ENCODE measurements at regions not wholly inside any gene's neighbourhood (a gene's known extent, or its start where the extent isn't known, plus 50 kb on each side); places are given as distances from the start of the nearest gene placed in this dataset.

- H3K4me3 Mint-ChIP-seq, result no peak overlapping the region
- H3K9me3 Mint-ChIP-seq, result peaks cover 7% of the 10 kb centered on the region
- no peaks in the 10 kb centered on the region for H3K27me3 Mint-ChIP-seq (ENCODE audit: low read depth, poor library complexity)
- no peaks in the 10 kb centered on the region for H3K4me1 Mint-ChIP-seq
- H3K36me3 Mint-ChIP-seq (ENCODE audit: low read depth), result no peaks in the 10 kb centered on the region
- no peak for TF ChIP-seq CTCF (IDR thresholded peaks at IDR 0.05)
- no peak for DNase-seq
- H3K27ac Mint-ChIP-seq, result no peak overlapping the region
Measured at GRCh38 chr5:109516390-109516789, 106.6 kb upstream of the PJA2 start.

GRCh38 chr5:109511980-109512734 is 102.4 kb upstream of the PJA2 start:
- TF ChIP-seq CTCF (IDR thresholded peaks at IDR 0.05), result no peak
- no peak for DNase-seq
- no peaks in the 10 kb centered on the region for H3K9me3 Mint-ChIP-seq
- H3K27ac Mint-ChIP-seq, result no peak overlapping the region
- no peaks in the 10 kb centered on the region for H3K36me3 Mint-ChIP-seq (ENCODE audit: low read depth)
- H3K4me1 Mint-ChIP-seq, result no peaks in the 10 kb centered on the region
- no peaks in the 10 kb centered on the region for H3K27me3 Mint-ChIP-seq (ENCODE audit: low read depth, poor library complexity)
- no peak overlapping the region for H3K4me3 Mint-ChIP-seq

GRCh38 chr5:109506556-109506955 is 96.8 kb upstream of the PJA2 start:
- TF ChIP-seq CTCF (IDR thresholded peaks at IDR 0.05), result no peak
- Mint-ChIP-seq H3K27me3 (ENCODE audit: low read depth, poor library complexity) (peaks cover 3% of the 10 kb centered on the region), H3K27ac (no peak overlapping the region), H3K9me3 (no peaks in the 10 kb centered on the region), H3K4me3 (no peak overlapping the region), H3K4me1 (no peaks in the 10 kb centered on the region), H3K36me3 (ENCODE audit: low read depth) (no peaks in the 10 kb centered on the region)
- no peak for DNase-seq

GRCh38 chr5:109496112-109496511 is 86.3 kb upstream of the PJA2 start:
- Mint-ChIP-seq H3K4me3 (no peak overlapping the region), H3K27ac (no peak overlapping the region), H3K9me3 (no peaks in the 10 kb centered on the region), H3K4me1 (peaks cover 22% of the 10 kb centered on the region), H3K36me3 (ENCODE audit: low read depth) (no peaks in the 10 kb centered on the region), H3K27me3 (ENCODE audit: low read depth, poor library complexity) (no peaks in the 10 kb centered on the region)
- TF ChIP-seq CTCF (IDR thresholded peaks at IDR 0.05), result no peak
- DNase-seq, result no peak

GRCh38 chr5:109487753-109488420 is 78.1 kb upstream of the PJA2 start:
- Mint-ChIP-seq H3K4me3 (no peak overlapping the region), H3K9me3 (peaks cover 9% of the 10 kb centered on the region), H3K4me1 (peaks cover 10% of the 10 kb centered on the region), H3K27me3 (ENCODE audit: low read depth, poor library complexity) (no peaks in the 10 kb centered on the region), H3K27ac (no peak overlapping the region), H3K36me3 (ENCODE audit: low read depth) (no peaks in the 10 kb centered on the region)
- DNase-seq, result no peak
- TF ChIP-seq CTCF (IDR thresholded peaks at IDR 0.05), result no peak
